NCI-H526 (cell line): ENCODE measurements at regions not wholly inside any gene's neighbourhood (a gene's known extent, or its start where the extent isn't known, plus 50 kb on each side); places are given as distances from the start of the nearest gene placed in this dataset.
"Not testable (repeated sequence)": the region's sequence is repeated elsewhere in the genome, so short reads cannot be mapped to it uniquely, and the experiment has no call there.

Experiments
- DNase-seq, 2 experiments: peaks; one replicate each; lab custom pipeline; 2025; lab: John Stamatoyannopoulos, UW

DNA sequence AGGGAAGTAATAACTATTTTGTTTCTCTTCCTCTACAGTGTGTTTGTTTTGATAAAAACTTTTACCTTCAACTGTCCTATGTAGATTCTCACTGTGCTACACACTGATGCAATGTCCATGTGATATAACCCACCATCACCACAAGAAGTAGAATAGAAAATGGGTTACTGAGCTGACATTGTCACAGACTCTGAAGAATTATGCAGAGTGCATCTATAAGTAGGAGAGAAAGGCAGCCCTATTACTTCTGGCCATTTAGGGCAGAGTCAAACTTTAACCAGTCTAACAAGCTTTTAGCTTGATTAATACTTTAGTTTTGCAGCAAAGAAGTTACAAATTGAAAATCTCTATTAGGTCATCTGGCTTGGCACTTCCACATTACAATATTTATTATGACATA, 354.0 kb upstream of the CDH8 start:
- no peak for DNase-seq

DNA sequence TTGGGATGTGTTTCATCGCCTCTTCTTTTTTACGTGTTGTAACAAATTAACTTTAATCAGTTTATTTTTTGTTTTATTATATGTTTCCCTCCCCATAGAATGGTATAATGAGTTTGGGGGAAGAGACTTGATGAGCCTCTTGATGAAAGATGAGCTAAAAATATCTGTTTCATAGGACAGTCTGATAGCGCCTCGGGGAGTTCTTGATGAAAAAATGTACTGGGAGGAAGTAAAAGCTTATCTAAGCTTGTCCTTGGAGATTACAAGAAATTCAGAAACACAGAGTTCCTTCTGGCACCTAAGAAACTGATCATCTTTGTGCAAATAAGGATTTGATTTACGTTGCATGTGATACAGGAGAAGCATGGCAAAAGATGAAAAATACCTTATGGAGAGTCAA, 350.2 kb upstream of the CDH8 start:
- DNase-seq = no peak

GRCh38 chr16:62383941-62384340, 347.7 kb upstream of the CDH8 start:
- no peak for DNase-seq

DNA sequence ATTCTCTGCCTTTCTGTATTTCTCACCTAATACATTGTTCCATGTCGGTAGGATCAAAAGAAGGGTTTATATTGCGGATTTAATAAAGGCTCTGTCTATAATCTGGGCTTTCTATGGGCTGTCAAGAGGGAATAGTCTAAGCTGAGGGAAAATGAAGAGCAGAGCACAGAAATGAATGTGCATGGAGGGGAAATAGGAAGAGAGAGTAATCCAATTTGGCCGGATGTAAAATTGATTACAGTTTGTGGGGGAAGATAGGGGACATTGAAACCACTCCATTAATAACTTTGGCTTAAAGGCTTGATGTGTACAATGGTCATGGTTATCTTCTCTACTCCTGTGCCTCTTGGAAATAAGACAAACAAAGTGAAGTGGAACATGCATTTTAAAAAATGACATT, 334.2 kb upstream of the CDH8 start:
- DNase-seq = no peak

DNA sequence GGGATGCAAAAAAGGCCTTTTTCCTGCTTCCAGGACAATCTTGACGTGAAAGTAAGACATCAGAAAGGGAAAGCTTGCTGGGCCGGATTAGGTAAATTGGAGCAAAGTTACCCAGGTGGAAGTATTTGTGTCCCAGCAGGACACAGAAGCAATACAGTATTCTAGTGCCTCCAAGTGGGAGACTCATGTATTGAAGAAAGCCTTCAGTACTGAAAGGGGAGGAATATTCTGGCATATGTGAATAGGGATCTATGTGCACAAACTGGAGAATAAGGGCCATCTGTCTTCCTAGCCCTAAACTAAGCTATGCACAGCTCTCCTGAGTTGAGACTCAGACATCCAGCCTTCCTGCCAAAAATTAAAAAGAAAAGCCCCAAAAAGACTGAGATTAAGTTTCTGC, 327.3 kb upstream of the CDH8 start:
- peak in 1 of 2 experiments; percentile 39 for DNase-seq

DNA sequence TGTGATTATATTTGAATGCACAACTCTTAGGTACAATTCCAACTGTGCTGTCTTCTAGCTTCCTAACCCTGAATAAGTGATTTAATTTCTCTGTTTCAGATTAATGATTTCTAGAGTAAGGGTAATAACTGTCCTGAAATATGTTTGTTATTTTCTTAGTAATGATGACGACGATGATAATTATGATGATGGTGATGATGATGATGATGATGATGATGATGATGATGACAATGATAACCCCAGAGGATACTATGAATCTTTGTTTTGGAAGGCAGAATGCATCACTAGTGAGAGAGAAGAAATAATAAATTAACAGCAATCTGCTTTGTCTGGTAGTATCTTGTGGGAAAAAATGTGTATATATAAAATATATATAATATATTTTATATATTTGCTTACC, 317.1 kb upstream of the CDH8 start:
- no peak for DNase-seq

DNA sequence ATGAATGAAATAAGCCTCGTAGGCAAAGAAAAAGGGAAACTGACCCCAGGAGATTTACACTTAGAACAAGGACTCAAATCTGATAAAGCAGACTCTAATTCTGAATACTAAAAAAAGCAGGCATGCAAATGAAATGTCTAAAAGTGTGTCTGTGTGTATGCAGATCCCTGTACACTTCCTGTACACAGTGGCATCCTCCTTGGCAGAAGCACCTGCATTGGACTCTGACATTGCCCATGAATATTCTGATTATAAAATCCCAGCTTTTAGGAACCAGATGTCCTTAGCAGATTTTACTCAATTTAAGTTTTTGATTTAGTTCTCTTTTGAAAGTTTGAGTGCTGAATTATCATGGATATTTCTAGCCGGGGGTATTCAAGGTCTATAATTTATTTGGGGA, 306.0 kb upstream of the CDH8 start:
- peak; percentile 7 to 28 for DNase-seq

DNA sequence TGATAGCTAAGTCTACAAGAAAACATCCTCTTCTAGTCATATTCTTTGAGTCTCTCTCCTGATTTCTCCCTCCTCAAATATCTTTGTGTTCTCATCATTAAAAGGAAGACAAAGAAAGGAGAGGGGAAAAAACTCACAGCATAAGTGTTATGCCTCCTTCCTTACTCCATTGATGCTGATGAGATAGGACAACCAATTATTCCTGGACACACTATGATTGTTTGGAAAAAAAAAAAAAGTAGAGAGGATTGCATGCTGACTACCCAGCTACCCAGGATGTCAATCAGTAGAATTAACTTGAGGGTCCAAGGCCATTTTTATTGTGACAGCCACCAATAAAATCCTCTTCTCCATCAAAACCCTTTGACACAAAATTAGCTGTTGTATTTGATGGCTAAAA, 299.1 kb upstream of the CDH8 start:
- DNase-seq = no peak

GRCh38 chr16:62321606-62322005, 285.4 kb upstream of the CDH8 start:
- no peak for DNase-seq

GRCh38 chr16:62298600-62298999, 262.4 kb upstream of the CDH8 start:
- DNase-seq = no peak

DNA sequence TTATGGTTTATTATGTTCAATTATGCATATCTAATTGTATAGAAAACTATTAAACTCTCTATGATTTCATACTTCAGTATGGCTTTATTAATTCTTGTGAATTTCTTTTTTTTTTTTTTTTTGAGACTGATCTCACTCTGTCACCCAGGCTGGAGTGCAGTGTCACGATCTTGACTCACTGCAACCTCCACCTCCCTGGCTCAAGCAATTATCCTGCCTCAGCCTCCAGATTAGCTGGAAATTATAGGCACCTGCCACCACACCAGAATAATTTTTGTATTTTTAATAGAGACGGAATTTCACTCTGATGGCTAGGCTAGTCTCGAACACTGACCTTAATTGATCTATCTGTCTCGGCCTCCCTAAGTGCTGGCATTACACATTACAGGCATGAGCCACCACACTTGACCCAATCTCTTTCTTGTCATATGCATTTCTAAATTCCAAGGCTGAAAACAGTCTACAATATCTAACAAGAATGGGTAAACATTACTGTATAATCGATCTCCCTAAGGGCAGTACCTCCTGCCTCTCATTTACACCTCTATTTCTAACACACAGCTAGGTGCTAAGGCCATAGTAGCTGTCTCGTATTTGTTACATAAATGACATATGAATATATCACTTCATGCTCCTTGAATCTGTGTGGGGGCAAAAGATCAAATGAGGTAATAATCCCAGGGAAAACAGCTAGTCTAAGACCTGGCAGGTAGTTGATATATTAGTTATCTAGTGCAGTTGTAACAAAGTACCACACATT, 258.2 kb upstream of the CDH8 start:
- DNase-seq = no peak

DNA sequence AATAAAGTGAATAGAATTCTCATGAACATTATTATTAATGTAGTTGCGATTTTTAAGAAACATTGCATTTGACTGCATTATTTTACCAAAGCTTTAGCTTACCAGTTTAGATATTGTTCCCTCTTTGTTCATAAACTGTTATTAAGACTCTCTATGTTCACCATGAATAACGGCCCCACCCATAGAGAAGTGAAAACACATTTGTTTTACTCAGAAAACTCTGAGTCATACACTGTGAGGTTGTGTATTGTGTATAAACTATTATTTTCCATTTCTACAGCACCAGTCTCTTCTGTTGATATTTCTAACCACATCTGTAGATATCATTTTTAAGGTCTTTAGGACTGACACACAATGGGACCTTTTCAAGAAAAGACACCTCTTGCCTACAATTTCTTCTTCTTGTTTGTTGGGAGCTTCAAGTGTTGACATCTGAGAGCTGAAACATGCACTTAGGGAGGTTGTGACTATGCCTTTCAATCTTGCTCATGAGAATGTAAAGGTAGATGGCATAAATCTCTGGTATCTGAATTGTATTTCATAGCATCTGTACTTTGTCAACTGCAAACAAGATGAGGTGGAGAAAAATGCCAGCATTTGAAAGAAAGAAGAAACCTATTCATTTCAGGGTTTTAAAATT, 252.9 kb upstream of the CDH8 start:
- DNase-seq = no peak

DNA sequence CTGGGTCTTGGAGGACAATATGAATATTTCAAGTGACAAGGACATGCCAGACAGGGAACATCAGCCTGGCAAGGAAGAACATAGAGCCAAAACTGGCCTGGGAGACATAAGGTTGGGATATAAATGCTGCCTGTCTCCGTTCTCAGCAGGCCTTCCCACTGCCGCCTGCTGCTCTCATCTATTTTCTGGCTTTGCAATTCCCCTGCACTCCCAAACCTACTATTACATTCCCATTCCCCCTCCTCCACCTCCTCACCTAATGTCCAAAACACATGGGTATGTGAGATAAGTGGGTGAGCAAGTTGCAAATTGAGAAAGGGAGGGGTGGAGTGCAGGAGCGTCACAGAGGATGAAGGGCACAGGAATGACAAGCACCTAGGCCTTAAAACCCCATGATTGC, 244.3 kb upstream of the CDH8 start:
- DNase-seq = no peak

DNA sequence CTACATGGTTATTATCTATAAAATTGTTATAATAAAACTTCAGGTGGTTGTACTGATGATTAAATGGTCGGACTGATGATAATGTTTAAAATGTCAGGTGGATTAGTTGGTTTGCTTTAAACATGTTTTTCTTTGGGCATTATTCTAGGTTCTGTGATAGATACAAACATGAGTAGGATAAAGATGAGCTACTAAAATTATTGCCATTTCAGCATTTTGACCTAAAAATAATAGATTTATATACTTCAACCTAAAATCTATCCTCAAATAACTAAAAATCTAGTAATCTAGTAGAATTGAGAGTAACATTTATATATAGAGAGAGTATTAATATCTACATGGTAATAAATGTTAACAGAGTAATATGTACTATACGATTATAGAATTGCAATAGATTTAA, 241.7 kb upstream of the CDH8 start:
- no peak for DNase-seq

DNA sequence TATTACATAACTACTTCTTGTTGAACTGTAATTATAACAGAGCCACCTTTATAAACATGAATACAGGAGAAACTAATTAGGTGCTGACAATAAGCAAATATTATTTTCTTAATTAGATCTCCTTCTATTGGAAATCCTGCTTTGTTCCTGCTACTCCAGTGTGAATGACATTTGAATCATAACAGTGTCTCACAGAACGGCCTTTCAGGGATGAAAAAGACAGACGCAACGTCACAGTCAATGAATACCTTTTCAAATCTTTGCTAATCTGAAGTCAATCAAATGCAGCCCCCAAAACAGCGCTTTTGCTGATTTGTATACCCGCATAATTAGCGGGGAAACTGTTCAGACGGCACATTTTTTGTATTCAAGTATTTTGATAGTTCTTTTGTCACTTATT, 240.4 kb upstream of the CDH8 start:
- no peak for DNase-seq

DNA sequence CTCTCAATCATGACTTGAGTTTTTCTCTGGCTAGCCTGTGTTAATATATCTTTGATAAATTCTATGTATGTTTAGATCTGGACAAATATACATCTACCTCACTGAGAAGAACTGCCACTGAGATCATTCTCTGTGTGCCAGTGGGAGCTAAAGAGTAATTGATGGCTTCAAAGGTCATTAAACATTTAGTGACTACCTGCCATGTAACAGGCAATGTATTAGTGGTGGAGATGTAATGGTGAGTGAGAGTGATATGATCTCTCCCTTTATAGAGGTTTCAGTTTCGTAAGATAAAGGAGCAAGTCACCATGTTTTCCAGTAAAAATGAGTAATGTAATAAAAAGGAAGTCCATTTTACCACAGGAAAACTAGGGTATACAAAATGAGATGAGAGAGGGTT, 235.8 kb upstream of the CDH8 start:
- no peak for DNase-seq

GRCh38 chr16:62261760-62262159, 225.5 kb upstream of the CDH8 start:
- no peak for DNase-seq

GRCh38 chr16:62258931-62259435, 222.7 kb upstream of the CDH8 start:
- not testable (repeated sequence) for DNase-seq

GRCh38 chr16:62256406-62256805, 220.2 kb upstream of the CDH8 start:
- DNase-seq = peak in 1 of 2 experiments; percentile 23

- peak in 1 of 2 experiments; percentile 26 for DNase-seq
Observed at GRCh38 chr16:62254847-62255246, 218.6 kb upstream of the CDH8 start.

DNA sequence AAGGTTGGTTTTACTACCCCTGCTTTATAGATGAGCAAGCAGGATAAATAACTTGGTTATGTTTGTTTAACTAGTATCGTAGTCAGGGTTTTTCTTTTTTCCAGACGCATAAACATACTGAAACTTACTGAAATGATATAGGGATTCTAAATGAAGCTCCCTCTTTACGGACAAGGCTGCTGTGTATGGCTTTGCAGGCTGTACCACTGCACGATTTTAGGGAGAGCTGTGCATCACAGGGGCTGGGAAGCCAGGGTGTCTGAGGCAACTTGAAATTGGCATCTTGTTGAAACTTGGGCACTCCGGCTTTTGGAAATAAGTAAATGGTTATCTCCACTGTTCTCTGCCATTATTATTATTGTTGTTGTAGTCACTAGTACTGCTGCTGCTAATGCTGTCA, 218.1 kb upstream of the CDH8 start:
- peak; percentile 49 to 58 for DNase-seq

DNA sequence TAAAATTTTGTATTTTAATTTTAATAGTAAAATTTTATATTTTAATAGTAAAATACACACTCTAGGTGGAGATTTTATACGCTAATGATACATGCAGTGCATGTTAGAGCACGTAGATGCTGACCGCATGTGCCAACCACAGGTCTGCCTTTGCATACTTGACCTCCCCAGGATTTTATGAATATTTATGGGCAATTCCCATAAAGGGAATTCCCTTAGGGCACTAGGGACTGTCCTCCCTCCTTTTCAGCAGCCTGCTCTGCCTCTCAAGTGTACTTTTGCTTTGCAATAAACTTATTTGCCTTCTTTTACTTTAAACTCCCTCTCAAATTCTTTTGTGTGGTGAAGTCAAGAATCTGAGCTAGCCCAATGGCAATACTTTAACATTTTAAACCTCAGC, 217.7 kb upstream of the CDH8 start:
- peak; percentile 86 to 90 for DNase-seq

- DNase-seq = no peak
Observed at GRCh38 chr16:62249069-62249468, 212.8 kb upstream of the CDH8 start.

- DNase-seq = no peak
Observed at GRCh38 chr16:62240722-62241121, 204.5 kb upstream of the CDH8 start.
